K562 (cell line): ENCODE measurements at regions not wholly inside any gene's neighbourhood (a gene's known extent, or its start where the extent isn't known, plus 50 kb on each side); places are given as distances from the start of the nearest gene placed in this dataset.

ENCODE experiments used
- NR1H2 ChIP-seq: sonication (generic); formaldehyde crosslinking; IDR thresholded peaks from 2 replicates; pipeline ENCODE4 v1.4.0; 2020; ENCODE audit warnings: mild to moderate bottlenecking, missing genetic modification reagents
- PHB2 ChIP-seq: fragments of 450-650 bp; IDR thresholded peaks from 2 replicates; pipeline ENCODE4 v1.6.1; 2017; ENCODE audit warnings: low read depth
- POU5F1 ChIP-seq: fragments of 150-350 bp; IDR thresholded peaks from 2 replicates; pipeline ENCODE4 v1.6.1; 2014; ENCODE audit warnings: borderline replicate concordance, low read length, low read depth, mild to moderate bottlenecking; ENCODE audit not compliant: partially characterized antibody
- RCOR1 ChIP-seq, 2 experiments: IDR thresholded peaks; 2 replicates each; pipeline ENCODE4 v1.6.1; 2012; ENCODE audit warnings: low read depth in 2 of 2, low read length in 2 of 2, borderline replicate concordance in 1 of 2, improper control_type of control experiment in 1 of 2
- SAFB ChIP-seq: fragments of 200-400 bp; formaldehyde crosslinking; IDR thresholded peaks from 2 replicates; pipeline ENCODE4 v1.6.1; 2017; ENCODE audit warnings: low read depth, low read length, borderline replicate concordance
- TRIM25 ChIP-seq: fragments of 450-650 bp; IDR thresholded peaks from 2 replicates; pipeline ENCODE4 v1.7.0; 2016; ENCODE audit warnings: borderline replicate concordance
- TF ChIP-seq, protein P1 (sequence below), 2 experiments: fragments of 450-650 bp; IDR thresholded peaks; 2 replicates each; pipeline ENCODE4 v1.6.1; 2016; ENCODE audit warnings: mild to moderate bottlenecking in 2 of 2, borderline replicate concordance in 1 of 2, low read depth in 1 of 2, moderate library complexity in 1 of 2
- TF ChIP-seq, protein P2 (sequence below): sonication (generic); formaldehyde crosslinking; IDR thresholded peaks from 2 replicates; pipeline ENCODE4 v1.8.1; 2023; ENCODE audit warnings: mild to moderate bottlenecking, missing genetic modification reagents
- TF ChIP-seq, protein P3 (sequence below): sonication (generic); formaldehyde crosslinking; IDR thresholded peaks from 2 replicates; pipeline ENCODE4 v1.8.0; 2023; ENCODE audit warnings: mild to moderate bottlenecking, missing genetic modification reagents

DNA sequence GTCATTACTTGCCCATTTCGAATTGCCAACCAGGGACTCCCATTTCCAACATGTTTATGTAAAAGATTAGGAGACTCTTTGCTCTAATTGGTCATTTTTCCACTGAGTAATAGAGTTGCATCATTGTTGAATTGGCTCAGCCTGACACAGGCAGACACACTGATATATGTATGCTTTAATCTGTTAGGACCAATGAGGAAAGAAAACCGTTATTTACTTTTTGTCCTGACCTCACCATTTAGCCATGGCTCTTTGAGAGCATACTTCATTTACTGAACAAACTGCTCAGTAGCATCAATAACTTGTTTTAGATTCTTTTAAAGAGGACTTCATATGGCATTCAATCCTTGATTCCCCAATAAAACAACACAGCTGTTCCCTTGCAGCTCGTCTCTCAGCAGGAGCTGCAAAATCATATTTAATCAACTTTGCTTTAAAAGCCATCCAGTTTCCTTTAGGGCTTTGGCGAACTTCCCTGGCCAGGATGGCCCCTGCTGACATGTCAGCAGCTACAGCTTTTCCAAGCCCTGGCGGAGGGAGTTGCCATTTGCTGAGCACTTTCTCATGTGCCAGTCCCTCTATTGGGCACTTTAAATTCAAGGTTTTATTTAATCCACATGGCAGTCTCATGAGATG, 251.5 kb upstream of the TNC start (continued):
- TF ChIP-seq POU5F1 = no peak
- TF ChIP-seq, protein P1, sequence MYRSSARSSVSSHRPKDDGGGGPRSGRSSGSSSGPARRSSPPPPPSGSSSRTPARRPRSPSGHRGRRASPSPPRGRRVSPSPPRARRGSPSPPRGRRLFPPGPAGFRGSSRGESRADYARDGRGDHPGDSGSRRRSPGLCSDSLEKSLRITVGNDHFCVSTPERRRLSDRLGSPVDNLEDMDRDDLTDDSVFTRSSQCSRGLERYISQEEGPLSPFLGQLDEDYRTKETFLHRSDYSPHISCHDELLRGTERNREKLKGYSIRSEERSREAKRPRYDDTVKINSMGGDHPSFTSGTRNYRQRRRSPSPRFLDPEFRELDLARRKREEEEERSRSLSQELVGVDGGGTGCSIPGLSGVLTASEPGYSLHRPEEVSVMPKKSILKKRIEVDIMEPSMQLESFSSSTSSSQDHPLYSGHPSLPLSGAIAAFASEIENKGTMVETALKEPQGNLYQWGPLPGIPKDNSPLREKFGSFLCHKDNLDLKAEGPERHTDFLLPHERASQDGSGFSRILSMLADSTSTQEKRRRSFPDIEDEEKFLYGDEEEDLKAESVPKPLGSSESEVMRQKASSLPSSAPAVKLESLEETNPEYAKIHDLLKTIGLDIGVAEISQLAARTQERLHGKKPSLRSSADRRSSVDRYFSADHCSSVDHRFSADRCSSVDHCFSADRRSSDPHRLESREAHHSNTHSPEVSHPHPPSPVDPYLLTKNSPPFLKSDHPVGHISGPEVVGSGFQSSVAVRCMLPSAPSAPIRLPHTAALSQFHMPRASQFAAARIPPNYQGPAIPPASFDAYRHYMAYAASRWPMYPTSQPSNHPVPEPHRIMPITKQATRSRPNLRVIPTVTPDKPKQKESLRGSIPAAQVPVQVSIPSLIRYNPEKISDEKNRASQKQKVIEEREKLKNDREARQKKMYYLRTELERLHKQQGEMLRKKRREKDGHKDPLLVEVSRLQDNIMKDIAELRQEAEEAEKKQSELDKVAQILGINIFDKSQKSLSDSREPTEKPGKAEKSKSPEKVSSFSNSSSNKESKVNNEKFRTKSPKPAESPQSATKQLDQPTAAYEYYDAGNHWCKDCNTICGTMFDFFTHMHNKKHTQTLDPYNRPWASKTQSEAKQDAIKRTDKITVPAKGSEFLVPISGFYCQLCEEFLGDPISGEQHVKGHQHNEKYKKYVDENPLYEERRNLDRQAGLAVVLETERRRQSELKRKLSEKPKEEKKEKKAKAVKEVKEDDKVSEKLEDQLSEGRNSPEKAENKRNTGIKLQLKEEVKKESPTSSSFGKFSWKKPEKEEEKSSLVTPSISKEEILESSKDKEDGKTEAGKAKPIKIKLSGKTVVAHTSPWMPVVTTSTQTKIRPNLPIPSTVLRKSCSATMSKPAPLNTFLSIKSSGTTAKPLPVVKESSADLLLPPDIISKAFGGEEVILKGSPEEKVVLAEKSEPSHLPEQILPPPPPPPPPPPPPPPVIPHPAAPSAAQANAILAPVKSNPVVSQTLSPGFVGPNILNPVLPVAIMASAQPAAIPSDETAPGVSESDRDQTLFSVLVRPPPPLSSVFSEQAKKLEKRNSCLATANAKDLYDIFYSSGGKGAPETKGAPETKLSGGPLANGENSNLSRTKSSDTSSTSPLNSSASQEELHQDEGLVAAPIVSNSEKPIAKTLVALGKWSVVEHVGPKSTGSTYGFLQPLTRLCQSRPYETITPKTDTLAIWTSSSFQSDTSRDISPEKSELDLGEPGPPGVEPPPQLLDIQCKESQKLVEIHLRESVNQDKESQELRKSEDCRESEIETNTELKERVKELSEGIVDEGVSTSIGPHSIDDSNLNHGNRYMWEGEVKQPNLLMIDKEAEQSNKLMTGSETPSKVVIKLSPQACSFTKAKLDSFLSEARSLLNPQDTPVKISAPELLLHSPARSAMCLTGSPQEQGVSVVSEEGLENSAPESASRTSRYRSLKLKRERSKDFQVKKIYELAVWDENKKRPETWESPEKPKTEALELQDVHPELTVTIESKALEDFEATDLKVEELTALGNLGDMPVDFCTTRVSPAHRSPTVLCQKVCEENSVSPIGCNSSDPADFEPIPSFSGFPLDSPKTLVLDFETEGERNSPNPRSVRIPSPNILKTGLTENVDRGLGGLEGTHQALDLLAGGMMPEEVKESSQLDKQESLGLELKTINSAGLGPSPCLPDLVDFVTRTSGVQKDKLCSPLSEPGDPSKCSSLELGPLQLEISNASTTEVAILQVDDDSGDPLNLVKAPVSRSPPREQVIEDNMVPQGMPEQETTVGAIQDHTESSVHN (IDR thresholded peaks at IDR 0.05; ENCODE audit: borderline replicate concordance in 1 of 2, low read depth in 1 of 2) = no peak
- no peak for TF ChIP-seq RCOR1 (IDR thresholded peaks at IDR 0.05; ENCODE audit: borderline replicate concordance in 1 of 2, low read depth in 2 of 2, low read length in 2 of 2)
- no peak for TF ChIP-seq SAFB
- TF ChIP-seq PHB2 = no peak
- TF ChIP-seq, protein P2, sequence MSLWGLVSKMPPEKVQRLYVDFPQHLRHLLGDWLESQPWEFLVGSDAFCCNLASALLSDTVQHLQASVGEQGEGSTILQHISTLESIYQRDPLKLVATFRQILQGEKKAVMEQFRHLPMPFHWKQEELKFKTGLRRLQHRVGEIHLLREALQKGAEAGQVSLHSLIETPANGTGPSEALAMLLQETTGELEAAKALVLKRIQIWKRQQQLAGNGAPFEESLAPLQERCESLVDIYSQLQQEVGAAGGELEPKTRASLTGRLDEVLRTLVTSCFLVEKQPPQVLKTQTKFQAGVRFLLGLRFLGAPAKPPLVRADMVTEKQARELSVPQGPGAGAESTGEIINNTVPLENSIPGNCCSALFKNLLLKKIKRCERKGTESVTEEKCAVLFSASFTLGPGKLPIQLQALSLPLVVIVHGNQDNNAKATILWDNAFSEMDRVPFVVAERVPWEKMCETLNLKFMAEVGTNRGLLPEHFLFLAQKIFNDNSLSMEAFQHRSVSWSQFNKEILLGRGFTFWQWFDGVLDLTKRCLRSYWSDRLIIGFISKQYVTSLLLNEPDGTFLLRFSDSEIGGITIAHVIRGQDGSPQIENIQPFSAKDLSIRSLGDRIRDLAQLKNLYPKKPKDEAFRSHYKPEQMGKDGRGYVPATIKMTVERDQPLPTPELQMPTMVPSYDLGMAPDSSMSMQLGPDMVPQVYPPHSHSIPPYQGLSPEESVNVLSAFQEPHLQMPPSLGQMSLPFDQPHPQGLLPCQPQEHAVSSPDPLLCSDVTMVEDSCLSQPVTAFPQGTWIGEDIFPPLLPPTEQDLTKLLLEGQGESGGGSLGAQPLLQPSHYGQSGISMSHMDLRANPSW (CRISPR knock-in tag) = no peak
- TF ChIP-seq NR1H2 (CRISPR knock-in tag) = no peak
- TF ChIP-seq, protein P3, sequence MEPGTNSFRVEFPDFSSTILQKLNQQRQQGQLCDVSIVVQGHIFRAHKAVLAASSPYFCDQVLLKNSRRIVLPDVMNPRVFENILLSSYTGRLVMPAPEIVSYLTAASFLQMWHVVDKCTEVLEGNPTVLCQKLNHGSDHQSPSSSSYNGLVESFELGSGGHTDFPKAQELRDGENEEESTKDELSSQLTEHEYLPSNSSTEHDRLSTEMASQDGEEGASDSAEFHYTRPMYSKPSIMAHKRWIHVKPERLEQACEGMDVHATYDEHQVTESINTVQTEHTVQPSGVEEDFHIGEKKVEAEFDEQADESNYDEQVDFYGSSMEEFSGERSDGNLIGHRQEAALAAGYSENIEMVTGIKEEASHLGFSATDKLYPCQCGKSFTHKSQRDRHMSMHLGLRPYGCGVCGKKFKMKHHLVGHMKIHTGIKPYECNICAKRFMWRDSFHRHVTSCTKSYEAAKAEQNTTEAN = no peak
- no peak for TF ChIP-seq TRIM25
